ENCODE measurements at regions not wholly inside any gene's neighbourhood (a gene's known extent, or its start where the extent isn't known, plus 50 kb on each side); places are given as distances from the start of the nearest gene placed in this dataset.

DNA sequence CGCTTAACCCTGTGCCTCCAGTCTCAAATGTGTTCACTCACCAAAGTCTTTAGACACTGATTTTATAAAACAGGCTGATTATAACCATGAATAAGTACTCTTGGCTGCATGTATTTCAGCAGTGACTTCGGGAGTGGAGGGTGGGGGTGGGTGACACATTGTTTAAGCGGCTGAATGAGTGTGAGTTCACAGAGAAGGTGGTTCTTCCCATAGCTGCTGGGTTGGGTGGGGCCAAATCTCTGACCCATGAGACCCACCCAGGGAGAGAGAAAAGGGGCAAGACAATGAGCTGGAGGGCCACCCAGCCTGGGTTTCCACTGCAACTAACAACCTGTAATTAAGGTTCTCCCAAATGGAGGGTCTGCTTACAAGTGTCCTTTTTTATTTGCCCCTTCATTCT is 96.4 kb downstream of the SYNE3 start:
- intact Hi-C loops (cut with DNase I): no loop called here
- no peak for DNase-seq (ENCODE audit: low spot score)
- ATAC-seq: no peak

DNA sequence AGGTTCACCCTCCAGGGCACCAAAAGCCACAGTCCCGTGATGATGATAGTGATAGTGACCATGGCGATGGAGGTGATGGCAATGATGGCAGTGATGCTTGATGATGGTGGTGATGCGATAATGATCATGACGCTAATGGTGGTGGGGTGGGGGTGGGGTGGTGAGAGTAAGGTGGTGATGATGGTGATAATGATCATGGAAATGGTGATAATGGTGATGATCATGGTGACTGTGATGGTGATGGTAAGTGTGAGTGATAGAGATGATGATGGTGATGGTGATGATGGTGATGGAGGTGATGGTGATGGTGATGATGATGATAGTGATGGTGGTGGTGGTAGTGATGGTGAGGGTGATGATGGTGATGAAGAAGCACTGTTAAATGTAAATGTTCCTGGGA is 96.9 kb downstream of the SYNE3 start:
- intact Hi-C loops (cut with DNase I): no loop called here
- no peak for DNase-seq (ENCODE audit: low spot score)
- ATAC-seq: no peak

DNA sequence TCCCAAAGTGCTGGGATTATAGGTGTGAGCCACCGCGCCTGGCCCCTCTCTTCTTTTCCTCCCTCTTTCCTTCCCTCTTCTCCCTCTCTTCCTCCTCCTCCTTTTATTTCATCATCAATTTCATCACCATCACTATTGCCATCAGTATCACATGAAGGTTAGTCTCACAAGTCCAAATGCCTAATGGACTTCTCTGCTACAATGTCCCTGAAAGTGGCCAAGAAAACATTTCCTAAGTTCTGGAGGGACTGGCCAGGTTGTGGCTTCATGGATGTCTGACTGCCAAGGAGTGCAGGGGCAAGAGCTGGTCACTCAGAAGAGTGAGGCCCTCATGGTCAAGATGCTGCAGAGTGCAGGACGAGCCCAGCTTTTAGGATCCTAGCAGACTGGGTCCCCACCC is 97.6 kb downstream of the SYNE3 start:
- intact Hi-C loops (cut with DNase I): no loop called here
- DNase-seq (ENCODE audit: low spot score) (no peak), ATAC-seq (no peak)

DNA sequence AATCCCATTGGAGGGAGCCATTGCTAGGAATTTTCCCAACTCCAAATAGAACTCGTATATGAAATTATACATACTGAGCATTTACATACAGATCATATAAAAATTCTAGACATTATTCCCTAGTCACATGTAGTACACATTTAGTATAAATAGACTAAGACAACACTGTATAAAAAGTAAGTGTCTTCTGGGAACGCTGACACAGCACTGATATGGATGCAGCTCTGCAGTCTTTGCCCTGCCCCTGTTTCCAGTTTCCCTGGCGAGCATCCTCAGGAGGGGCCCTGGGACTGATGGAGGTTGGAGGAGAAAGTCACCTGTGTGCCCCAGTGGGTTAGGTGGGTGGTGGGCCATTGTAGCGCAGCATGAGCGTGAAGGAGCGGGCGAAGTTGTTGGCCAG is 97.8 kb upstream of the CLMN start:
- DNase-seq (ENCODE audit: low spot score): no peak
- no peak for ATAC-seq
- intact Hi-C loops (cut with DNase I): no loop called here

DNA sequence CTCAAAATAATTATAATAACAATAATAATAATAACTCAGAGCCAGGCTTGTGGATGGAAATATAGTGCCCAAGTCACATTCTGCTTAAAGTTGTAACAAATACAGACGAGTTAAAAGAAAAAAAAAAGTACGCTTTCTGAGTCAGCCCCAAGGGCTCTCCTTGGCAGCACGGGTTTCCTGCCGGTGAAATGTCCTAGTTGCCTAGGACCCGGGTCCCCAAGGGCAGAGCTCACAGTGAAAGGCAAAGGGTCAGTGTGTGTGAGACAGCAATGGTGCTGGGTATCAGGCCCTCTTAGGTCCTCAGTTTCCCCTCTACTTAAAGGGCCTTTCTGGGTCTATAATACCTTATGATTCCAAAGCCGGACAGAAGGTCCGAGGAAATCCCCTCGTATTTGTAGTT is 96.3 kb upstream of the CLMN start:
- DNase-seq (ENCODE audit: low spot score) (no peak), ATAC-seq (no peak)

DNA sequence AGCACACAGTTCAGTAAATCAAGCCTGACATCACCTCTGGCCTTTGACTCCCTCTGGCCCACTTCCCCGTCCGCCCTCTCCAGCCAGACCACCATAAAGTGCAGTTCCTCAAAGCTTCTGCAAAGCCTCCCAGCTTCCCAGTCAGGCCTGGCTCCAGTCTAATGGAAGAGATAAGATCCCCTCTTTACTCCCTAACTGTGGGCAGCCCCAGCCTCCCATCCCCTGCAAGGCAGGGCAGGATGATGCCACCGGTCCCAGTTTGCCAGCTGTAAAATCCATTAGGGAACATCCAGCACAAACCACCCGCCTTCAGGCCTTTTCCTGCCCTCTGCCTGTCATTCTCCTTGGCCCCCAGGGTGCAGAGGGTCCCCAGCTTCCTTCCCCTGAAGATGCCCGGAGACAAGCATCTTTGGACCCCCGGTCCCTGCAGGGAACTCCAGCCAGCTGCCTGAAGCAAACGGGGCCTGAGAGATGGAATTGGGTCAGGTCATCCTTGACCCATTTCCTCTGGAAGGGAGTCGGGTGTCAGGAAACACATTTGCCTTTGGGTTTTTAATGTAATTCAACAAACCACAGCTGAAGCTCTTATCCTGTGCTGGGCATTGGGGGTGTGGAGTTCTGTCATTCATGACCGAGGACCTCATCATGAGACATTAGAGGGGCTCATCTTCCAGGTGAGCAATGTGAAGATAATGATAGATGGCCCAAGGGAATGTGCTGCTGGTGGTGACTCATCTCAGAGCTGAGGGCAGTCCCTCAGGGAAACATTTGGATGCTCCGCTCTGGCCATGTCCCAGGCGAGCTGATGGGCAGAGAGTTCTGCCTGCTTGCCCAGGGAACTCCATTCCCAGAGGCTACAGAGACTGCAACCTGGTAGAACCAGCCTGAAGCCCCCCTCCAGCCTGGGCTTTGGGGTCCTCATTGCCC is 93.8 kb upstream of the CLMN start:
- intact Hi-C loops (cut with DNase I): no loop called here
- no peak for DNase-seq (ENCODE audit: low spot score)
- no peak for ATAC-seq

More for the DNA sequence above, 96.3 kb upstream of the CLMN start:
- intact Hi-C loops (cut with DNase I): no loop called here

DNA sequence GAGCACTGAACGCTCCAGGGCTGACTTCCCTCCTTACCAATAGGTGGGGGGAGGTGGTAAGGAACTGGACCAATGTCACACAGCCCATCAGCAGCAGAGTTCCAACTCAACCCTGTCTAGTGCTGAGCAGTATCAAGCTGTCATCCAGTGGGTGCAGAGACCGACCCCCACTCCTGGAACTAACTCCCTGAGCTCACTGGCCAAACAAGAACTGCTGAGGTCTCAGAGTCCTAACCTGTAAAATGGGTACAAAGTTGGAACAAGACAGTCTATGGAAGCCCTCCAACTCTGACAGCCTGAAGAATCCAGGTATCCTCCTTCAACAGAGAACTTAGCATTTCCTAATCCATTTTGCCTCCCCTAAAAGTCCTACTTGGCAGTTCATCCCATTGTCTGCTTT is 91.1 kb upstream of the CLMN start:
- intact Hi-C loops (cut with DNase I): no loop called here
- DNase-seq (ENCODE audit: low spot score) (no peak), ATAC-seq (no peak)

DNA sequence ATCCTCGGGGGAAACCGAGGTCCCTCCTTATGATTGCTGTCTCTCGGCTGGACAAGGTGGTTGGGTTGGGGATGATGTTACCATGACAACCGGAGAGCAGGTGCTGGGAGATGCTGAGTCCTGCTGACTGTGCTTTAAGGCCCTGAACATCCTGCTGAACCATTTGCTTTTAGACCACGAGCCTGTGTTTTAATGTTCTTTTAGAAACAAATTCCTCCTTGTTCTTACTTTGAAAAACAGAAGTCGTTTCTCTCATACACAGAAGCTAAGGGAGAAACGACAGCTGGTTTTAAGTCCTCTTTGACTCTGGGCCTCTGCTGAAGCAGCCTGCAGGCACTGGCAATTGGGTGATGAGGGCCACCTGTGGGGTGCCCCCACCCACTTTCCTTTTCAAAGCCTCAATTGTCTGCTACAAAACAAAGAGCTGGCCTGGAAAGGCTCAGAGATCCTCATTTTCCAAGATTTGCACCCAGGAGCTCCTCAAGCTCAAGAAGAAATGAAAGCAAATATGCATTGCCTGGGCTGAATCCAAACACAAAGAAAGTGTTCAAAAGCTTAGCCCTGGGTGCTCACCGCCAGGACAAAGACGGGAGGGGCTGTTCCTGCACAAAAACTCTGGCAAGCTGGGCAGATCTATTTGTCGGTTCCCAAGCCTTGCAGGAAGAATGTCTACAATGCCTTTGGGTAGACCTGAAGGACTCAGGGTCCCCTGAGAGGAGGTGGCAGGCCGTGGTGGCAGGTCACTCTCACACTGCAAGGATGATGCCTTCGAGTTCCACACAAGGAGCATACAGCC is 90.0 kb upstream of the CLMN start:
- no peak for DNase-seq (ENCODE audit: low spot score)
- intact Hi-C loops (cut with DNase I): no loop called here
- ATAC-seq: peak; percentile 8

DNA sequence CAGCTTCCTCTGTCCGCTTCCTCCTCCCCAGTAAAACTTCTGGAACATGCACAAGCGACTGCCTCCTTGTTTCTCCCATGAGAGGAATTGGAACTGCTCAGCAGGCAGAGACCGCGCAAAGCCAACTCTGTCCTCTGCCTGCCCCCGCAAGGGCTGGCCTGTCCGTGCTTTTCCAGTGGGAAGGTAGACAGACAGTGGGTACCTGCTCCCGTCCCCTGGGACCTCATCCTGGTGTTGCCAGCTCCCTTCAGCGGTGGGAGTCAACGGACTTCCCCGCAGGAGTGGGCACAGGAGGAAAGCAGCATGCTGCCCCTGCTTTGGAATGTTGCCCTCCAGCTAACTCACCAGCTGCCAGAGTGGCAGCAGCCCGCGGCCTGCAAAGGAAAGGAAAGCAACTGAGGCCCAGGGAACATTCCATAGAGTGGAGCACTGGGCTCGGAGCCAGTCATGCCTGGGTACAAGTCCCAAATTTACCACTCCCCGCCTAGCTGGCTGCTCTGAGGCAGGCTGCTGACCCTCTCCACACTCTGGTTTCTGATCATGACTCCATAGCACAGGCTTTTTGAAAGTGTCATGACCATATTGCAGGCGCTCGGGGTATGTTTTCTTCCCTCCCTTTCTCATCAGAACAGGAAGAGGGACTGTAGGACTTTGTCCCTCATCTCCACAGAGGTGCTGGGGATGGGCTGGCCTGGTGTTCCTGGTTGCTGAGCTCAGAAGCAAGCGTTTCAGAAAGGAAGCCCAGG is 89.2 kb upstream of the CLMN start:
- DNase-seq (ENCODE audit: low spot score) (no peak), ATAC-seq (peak; percentile 67)

DNA sequence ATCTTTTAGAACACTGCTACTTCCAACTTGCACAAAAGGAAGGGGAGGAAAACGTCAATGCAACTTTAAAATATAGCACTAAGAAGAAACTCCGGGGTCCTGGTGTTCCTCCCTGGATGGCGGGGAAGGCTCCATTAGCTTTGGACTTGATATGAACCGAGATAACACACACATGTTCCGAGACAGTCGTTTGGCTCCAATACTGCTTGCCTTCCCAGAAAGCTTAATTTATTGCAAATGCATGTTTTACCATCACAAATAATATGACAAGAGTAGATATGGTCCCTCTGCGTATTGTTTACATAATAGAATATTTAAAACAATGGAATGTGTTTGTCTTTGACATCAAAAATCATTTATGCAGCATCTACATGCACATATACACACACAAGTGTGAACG is 87.6 kb upstream of the CLMN start:
- intact Hi-C loops (cut with DNase I): no loop called here
- no peak for ATAC-seq
- no peak for DNase-seq (ENCODE audit: low spot score)

More for the DNA sequence above, 89.2 kb upstream of the CLMN start:
- intact Hi-C loops (cut with DNase I): no loop called here

DNA sequence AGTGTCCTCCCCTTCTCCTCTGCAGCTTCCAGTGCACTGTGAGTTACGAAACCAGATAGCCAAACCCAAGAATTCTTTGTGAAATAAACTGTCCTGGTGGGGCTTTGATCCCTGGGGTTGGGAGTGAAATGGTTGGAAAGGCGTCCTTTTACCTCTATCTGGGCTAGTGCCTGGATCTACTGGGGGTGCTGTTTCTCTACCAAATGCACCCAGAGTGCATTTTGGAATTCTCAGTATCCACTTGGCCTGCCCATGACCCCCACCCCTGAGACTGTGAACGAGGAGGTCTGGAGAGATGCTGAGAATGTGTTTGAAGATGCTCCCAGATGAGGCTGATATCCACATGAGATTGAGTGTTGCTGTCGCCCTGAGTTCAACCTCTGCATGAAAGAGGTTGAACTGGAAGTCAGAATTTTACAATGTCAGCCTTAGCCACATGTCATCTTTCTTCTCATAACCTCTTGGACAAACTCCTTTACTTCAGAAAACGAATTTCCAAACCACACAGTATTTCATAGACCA is 87.1 kb upstream of the CLMN start:
- intact Hi-C loops (cut with DNase I): no loop called here
- ATAC-seq: no peak
- DNase-seq (ENCODE audit: low spot score): no peak

DNA sequence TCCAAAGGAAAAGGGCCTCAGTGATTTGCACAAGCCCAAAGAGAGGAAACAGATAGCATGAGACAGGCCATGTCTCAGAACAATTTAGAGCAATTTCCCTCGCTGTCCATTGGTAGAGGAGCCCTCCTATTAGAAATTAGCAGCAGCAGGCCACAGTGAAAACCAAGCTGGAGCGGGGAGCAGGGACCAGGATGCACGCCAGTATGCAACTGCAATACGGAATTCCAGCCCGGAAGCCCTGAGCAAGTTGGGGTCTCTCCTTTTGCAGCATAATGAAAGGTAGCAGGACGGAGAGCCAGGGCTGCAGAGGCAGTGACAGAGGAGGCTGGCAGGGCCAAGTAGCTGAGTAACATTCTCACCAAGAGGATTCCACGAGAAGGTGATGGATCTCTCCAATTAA is 84.9 kb upstream of the CLMN start:
- ATAC-seq (no peak), DNase-seq (ENCODE audit: low spot score) (no peak)
- intact Hi-C loops (cut with DNase I): no loop called here

DNA sequence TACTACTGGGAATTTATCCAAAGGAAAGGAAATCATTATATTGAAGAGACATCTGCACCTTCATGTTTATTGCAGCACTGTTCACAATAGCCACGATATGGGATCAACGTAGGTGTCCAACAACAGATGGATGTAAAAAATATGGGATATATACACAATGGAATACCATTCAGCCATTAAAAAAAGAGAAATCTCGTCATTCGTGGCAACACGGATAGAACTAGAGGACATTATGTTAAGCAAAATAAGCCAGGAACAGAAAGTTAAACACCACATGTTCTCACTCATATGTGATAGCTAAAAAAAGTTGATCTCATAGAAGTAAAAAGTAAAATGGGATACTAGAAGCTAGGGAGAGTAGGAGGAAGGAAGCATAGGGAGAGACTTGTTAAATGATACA is 82.9 kb upstream of the CLMN start:
- DNase-seq (ENCODE audit: low spot score) (no peak), ATAC-seq (no peak)
- intact Hi-C loops (cut with DNase I): no loop called here

DNA sequence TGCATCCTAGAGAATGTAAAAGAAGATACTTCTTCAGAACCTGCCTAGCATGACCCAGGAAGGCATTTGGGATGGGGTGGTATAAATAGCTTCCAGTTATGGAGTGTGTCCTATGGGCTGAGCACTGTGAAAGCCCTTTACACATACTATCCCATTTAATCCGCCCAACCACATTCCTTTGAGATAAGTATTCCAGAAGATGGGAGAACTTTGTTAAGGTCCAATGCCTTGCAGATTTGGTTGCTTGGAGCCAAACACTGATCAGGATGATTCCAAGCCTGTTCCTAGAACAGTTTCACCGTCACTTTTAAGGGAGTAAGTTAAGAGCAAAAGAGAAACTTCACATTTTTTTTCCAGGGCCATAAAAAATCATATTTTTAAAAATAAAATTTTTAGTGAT is 82.5 kb upstream of the CLMN start:
- intact Hi-C loops (cut with DNase I): no loop called here
- ATAC-seq (no peak), DNase-seq (ENCODE audit: low spot score) (no peak)

DNA sequence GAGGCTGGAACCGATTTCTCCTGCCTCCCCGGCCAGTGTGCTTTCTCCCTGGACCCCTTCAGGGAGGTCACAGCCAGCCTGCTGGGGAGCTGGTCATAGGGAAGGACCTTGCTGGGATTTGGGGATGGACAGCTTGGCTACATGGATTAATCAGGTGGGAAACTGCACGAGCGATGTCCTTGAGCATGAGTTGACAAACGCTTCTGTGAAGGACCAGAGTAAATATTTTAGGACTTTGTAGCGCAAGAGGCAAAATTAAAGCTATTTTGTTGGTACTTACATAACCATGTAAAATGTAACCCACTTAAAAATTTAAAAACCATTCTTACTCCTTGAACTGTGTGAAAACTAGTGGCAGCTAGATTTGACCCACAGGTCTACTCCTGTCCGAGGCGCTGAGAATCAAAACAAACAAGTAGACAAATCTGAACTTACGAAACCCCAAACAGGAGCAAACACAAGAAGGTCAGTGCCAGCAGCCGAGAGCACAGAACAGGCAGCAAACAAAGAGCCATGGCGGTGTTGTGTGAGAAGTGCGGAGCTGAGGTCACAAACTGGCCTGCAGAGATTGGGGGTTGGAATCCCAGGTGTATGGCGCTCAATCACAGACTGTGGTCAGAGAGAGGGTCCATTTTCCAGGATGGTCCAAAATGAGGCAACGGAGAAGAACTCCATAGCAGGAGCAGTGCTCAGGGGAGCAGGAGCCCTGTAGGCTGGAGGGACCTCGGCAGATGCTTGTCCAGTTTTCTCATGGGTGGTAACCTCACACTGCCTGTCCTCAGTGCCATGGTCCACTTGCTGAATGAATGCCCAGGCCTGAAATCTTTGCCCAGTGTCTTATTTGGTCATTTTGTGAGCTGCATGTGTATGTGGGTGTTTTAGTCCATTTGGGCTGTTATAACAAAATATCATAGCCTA is 79.2 kb upstream of the CLMN start:
- ATAC-seq (no peak), DNase-seq (ENCODE audit: low spot score) (no peak)
- intact Hi-C loops (cut with DNase I): no loop called here

DNA sequence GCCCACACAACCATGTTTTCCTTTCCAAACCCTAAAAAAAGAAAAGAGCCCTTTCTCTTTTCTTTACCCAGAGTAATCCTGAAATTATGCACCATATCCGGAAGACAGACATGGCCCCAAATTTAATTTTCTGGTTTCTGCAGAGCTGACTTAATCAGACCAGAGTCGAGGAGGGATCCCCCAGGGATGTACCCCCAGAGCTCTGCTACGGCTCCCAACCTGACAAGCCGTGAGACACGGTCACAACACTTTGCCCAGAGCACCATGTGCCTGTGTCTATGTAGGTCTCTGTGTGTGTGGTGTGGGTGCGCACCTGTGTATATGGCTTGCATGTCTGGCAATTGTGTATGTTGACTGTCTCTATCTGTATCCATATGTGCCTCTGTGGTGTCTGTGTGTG is 77.6 kb upstream of the CLMN start:
- intact Hi-C loops (cut with DNase I): no loop called here
- no peak for DNase-seq (ENCODE audit: low spot score)
- no peak for ATAC-seq

DNA sequence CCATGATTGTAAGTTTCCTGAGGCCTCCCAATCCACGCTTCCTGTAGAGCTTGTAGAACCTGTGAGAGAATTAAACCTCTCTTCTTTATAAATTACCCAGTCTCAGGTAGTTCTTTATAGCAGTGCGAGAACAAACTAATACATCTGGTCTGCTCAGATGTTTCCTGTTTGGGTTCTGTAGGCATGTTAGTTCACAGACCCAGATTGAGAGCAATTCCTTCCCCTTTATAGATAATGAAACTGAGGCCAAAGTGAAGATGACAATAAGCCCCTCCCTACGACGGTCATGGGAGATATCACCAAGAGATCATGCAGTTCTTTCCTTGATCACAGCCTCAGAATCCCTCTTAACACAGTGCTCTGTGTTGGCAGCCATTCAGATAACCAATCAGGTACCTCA is 76.5 kb upstream of the CLMN start:
- intact Hi-C loops (cut with DNase I): no loop called here
- no peak for ATAC-seq

DNA sequence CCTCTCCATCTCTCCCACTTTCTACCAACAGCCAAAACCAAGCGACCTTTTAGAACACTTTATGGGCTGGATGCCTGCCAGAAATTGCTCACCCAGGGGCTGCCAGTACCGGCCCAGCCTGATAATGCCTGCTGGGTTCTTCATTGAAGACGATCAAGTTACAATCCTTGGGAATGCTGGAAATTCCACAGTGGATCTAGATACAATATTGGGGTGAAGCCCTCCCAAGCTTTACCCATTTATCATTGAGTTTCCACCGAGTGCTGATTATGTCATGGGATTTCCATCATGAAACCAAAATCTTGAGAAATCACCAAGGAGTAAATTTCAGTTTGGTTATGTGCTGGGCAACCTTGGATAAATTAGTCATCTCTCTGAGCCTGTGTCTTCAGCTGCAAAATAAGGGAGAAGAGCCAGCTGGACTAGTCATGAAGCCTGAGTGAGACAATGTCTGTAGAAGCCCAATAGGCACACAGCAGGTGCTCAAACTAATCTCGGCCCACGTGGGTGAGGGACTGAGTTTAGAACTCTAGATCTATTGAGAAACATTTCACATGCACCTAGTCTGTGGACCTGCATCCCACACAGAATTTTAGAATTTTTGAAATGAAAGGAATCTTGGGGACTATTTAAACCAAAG is 75.5 kb upstream of the CLMN start:
- ATAC-seq (no peak), DNase-seq (ENCODE audit: low spot score) (no peak)
- intact Hi-C loops (cut with DNase I): no loop called here

More for the DNA sequence above, 76.5 kb upstream of the CLMN start:
- no peak for DNase-seq (ENCODE audit: low spot score)
